ENCODE measurements at regions not wholly inside any gene's neighbourhood (a gene's known extent, or its start where the extent isn't known, plus 50 kb on each side); places are given as distances from the start of the nearest gene placed in this dataset.

GRCh38 chr3:102529452-102529851 lies 94.6 kb downstream of the ZPLD1 start:
- DNase-seq, result no peak

- no peak for DNase-seq
Measured at GRCh38 chr3:102530415-102531181, 95.8 kb downstream of the ZPLD1 start.

- no peak for DNase-seq
Measured at GRCh38 chr3:102531686-102532085, 96.9 kb downstream of the ZPLD1 start.

- DNase-seq, result no peak
Measured at GRCh38 chr3:102532901-102533300, 98.1 kb downstream of the ZPLD1 start.

GRCh38 chr3:102533784-102534183 lies 99.0 kb downstream of the ZPLD1 start:
- no peak for DNase-seq

GRCh38 chr3:102536456-102536855 lies 101.6 kb downstream of the ZPLD1 start:
- DNase-seq, result peak; percentile 31

GRCh38 chr3:102537123-102537522 lies 102.3 kb downstream of the ZPLD1 start:
- no peak for DNase-seq

- no peak for DNase-seq
Measured at GRCh38 chr3:102544741-102545140, 109.9 kb downstream of the ZPLD1 start.

- no peak for DNase-seq
Measured at GRCh38 chr3:102545276-102545675, 110.5 kb downstream of the ZPLD1 start.

GRCh38 chr3:102553876-102554275 lies 119.1 kb downstream of the ZPLD1 start:
- DNase-seq, result no peak

GRCh38 chr3:102570511-102570910 lies 135.7 kb downstream of the ZPLD1 start:
- DNase-seq, result no peak

- DNase-seq, result no peak
Measured at GRCh38 chr3:102571006-102571405, 136.2 kb downstream of the ZPLD1 start.

- DNase-seq, result no peak
Measured at GRCh38 chr3:102571720-102572384, 137.0 kb downstream of the ZPLD1 start.

- no peak for DNase-seq
Measured at GRCh38 chr3:102573483-102574028, 138.7 kb downstream of the ZPLD1 start.

- DNase-seq, result no peak
Measured at GRCh38 chr3:102574355-102574754, 139.5 kb downstream of the ZPLD1 start.

- no peak for DNase-seq
Measured at GRCh38 chr3:102576651-102577050, 141.8 kb downstream of the ZPLD1 start.

GRCh38 chr3:102577082-102577789 lies 142.4 kb downstream of the ZPLD1 start:
- DNase-seq, result no peak

GRCh38 chr3:102580760-102581159 lies 145.9 kb downstream of the ZPLD1 start:
- no peak for DNase-seq

GRCh38 chr3:102586485-102586884 lies 151.7 kb downstream of the ZPLD1 start:
- no peak for DNase-seq

- no peak for DNase-seq
Measured at GRCh38 chr3:102593812-102594602, 159.2 kb downstream of the ZPLD1 start.

- no peak for DNase-seq
Measured at GRCh38 chr3:102595057-102595456, 160.2 kb downstream of the ZPLD1 start.

GRCh38 chr3:102599819-102600576 lies 165.2 kb downstream of the ZPLD1 start:
- no peak for DNase-seq
